GM12878 (cell line): ENCODE measurements at regions not wholly inside any gene's neighbourhood (a gene's known extent, or its start where the extent isn't known, plus 50 kb on each side); places are given as distances from the start of the nearest gene placed in this dataset.

Experiments
- ATAC-seq: fragments of 200-7000 bp; cut with Tn5 transposase; 3 replicates; pipeline ENCODE4 v1.9.1; 2020; ENCODE audit warnings: mild to moderate bottlenecking, moderate library complexity
- BruUV-seq: library from RNA; stranded (reverse); fragments of 400-500 nt; replicated peaks from 2 replicates; lab custom pipeline; 2021; lab: Mats Ljungman, UMichigan
- CTCF ChIA-PET: fragments of 300-600 bp; sonication (Branson Sonifier 250); formaldehyde crosslinking; extraction: SDS; loops from one replicate; lab custom pipeline; 2021; ENCODE audit warnings: inconsistent platforms; lab: Yijun Ruan, JAX
- POLR2A ChIA-PET: fragments of 350-600 bp; formaldehyde crosslinking; extraction: SDS; loops from one replicate; lab custom pipeline; 2021; ENCODE audit warnings: inconsistent platforms; lab: Charles Lee
- RAD21 ChIA-PET: fragments of 300-600 bp; sonication (Branson Sonifier 250); formaldehyde crosslinking; loops from one replicate; lab custom pipeline; 2023; ENCODE audit warnings: antibody characterized with exemption; ENCODE audit not compliant: unreplicated experiment; lab: Charles Lee
- SMC1A ChIA-PET: fragments of 300-600 bp; sonication (Branson Sonifier 250); formaldehyde crosslinking; loops from one replicate; lab custom pipeline; 2023; ENCODE audit not compliant: unreplicated experiment, uncharacterized antibody; lab: Charles Lee
- DNase-seq: peaks from one replicate; pipeline ENCODE4 v3.0.0-alpha.2; 2011; ENCODE audit warnings: low read depth, low spot score
- FAIRE-seq: peaks from 3 replicates; lab custom pipeline; 2011; peaks lifted over from hg19 to GRCh38; lab: Jason Lieb, UNC
- H2AFZ ChIP-seq: 2 replicates; pipeline ENCODE4 v1.6.0; 2011; ENCODE audit warnings: low read depth, low read length, control low read depth; ENCODE audit not compliant: control insufficient read depth
- H3K27ac ChIP-seq: 2 replicates; pipeline ENCODE4 v1.5.1; 2011; ENCODE audit warnings: control low read depth; ENCODE audit not compliant: control insufficient read depth, insufficient read depth
- H3K27me3 ChIP-seq, 2 experiments: replicated peaks in 1 of 2; 2 replicates each; pipeline versions ENCODE4 v1.6.0 to v1.6.1; 2011; ENCODE audit warnings: low read length in 1 of 2; ENCODE audit not compliant: control insufficient read depth in 2 of 2, insufficient read depth in 2 of 2
- H3K36me3 ChIP-seq, 2 experiments: 2 replicates each; pipeline ENCODE4 v1.5.1; 2011; ENCODE audit warnings: low read length in 1 of 2; ENCODE audit not compliant: control insufficient read depth in 2 of 2, insufficient read depth in 2 of 2
- H3K4me1 ChIP-seq: 2 replicates; pipeline ENCODE4 v1.6.1; 2011; ENCODE audit warnings: mild to moderate bottlenecking, low read length, moderate library complexity, mixed read lengths; ENCODE audit not compliant: control insufficient read depth, insufficient read depth
- H3K4me2 ChIP-seq: 2 replicates; pipeline ENCODE4 v1.6.0; 2011; ENCODE audit warnings: control low read depth; ENCODE audit not compliant: control insufficient read depth, insufficient read depth
- H3K4me3 ChIP-seq: fragments of 200-600 bp; sonication (generic); 2 replicates; pipeline ENCODE4 v1.5.1; 2016
- H3K79me2 ChIP-seq: 2 replicates; pipeline ENCODE4 v1.6.0; 2011; ENCODE audit warnings: low read length; ENCODE audit not compliant: control insufficient read depth, insufficient read depth
- H3K9ac ChIP-seq: 2 replicates; pipeline ENCODE4 v1.8.0; 2011; ENCODE audit warnings: low read length, control low read depth, mixed read lengths; ENCODE audit not compliant: control insufficient read depth, insufficient read depth
- H3K9me3 ChIP-seq: replicated peaks from 3 replicates; pipeline ENCODE4 v1.5.1; 2011; ENCODE audit warnings: mild to moderate bottlenecking, low read length; ENCODE audit not compliant: control insufficient read depth, insufficient read depth
- H4K20me1 ChIP-seq: 2 replicates; pipeline ENCODE4 v1.6.0; 2011; ENCODE audit not compliant: control insufficient read depth, insufficient read depth
- ASH2L ChIP-seq: fragments of 300-600, 200-600 bp; sonication (generic); IDR thresholded peaks from 2 replicates; pipeline ENCODE4 v1.6.1; 2017; ENCODE audit warnings: low read depth, mild to moderate bottlenecking, borderline replicate concordance
- CBX5 ChIP-seq: sonication (generic); IDR thresholded peaks from 2 replicates; pipeline ENCODE4 v1.6.1; 2016; ENCODE audit warnings: low read depth, moderate library complexity, mild to moderate bottlenecking, inconsistent platforms
- CHD4 ChIP-seq: fragments of 200-600 bp; sonication (generic); IDR thresholded peaks from 2 replicates; pipeline ENCODE4 v1.6.1; 2016; ENCODE audit warnings: mild to moderate bottlenecking
- CREB1 ChIP-seq: IDR thresholded peaks from 2 replicates; pipeline ENCODE4 v1.6.1; 2012; ENCODE audit warnings: low read depth, mild to moderate bottlenecking, inconsistent platforms
- E2F8 ChIP-seq: fragments of 450-650 bp; IDR thresholded peaks from 2 replicates; pipeline ENCODE4 v1.6.1; 2018; ENCODE audit warnings: mild to moderate bottlenecking, low read depth, moderate library complexity; ENCODE audit not compliant: partially characterized antibody
- FOS ChIP-seq: IDR thresholded peaks from 3 replicates; pipeline ENCODE4 v1.6.1; 2011; ENCODE audit warnings: borderline replicate concordance; ENCODE audit not compliant: insufficient read length; ENCODE audit errors: extremely low read depth
- PKNOX1 ChIP-seq: fragments of 450-650 bp; IDR thresholded peaks from 2 replicates; pipeline ENCODE4 v1.6.1; 2016; ENCODE audit warnings: mild to moderate bottlenecking
- PML ChIP-seq: IDR thresholded peaks from 2 replicates; pipeline ENCODE4 v1.6.1; 2012; ENCODE audit warnings: low read length, inconsistent platforms
- RELA ChIP-seq: fragments of 450-650 bp; IDR thresholded peaks from 2 replicates; pipeline ENCODE4 v1.8.0; 2014; ENCODE audit warnings: borderline replicate concordance; ENCODE audit not compliant: partially characterized antibody
- SIN3A ChIP-seq: IDR thresholded peaks from 2 replicates; pipeline ENCODE4 v1.6.1; 2012; ENCODE audit warnings: low read depth, low read length, improper control_type of control experiment
- SPI1 ChIP-seq: IDR thresholded peaks from 2 replicates; pipeline ENCODE4 v1.6.1; 2011; ENCODE audit warnings: low read depth, mild to moderate bottlenecking, low read length, moderate library complexity, borderline replicate concordance; ENCODE audit not compliant: insufficient read depth
- TBL1XR1 ChIP-seq: IDR thresholded peaks from 2 replicates; pipeline ENCODE4 v1.6.1; 2012; ENCODE audit warnings: low read depth, low read length, improper control_type of control experiment
- YY1 ChIP-seq: IDR thresholded peaks from 2 replicates; pipeline ENCODE4 v1.6.1; 2011; ENCODE audit warnings: low read depth, mild to moderate bottlenecking, low read length
- ZNF622 ChIP-seq: fragments of 450-650 bp; IDR thresholded peaks from 2 replicates; pipeline ENCODE4 v1.6.1; 2017; ENCODE audit warnings: mild to moderate bottlenecking, inconsistent platforms
- WGBS: methylation state at CpG from one replicate; pipeline ENCODE4 v1.1.6; 2016; ENCODE audit warnings: low lambda C conversion rate; ENCODE audit not compliant: insufficient replicate concordance, insufficient coverage; ENCODE audit errors: missing lambda C conversion rate; 5-methylcytosine and 5-hydroxymethylcytosine counted together
- in situ Hi-C: fragments of 300-500 bp; cut with MboI; formaldehyde crosslinking; loops from 9 replicates; pipeline ENCODE4 v1.14.3; 2018; ENCODE audit warnings: mixed read lengths
- intact Hi-C: fragments of 100-400 bp; cut with micrococcal nuclease; formaldehyde crosslinking; loops from one replicate; pipeline ENCODE4 v1.14.2; 2022; ENCODE audit not compliant: unreplicated experiment
- TF ChIP-seq, protein P1 (sequence below): IDR thresholded peaks from 2 replicates; pipeline ENCODE4 v1.6.1; 2011; ENCODE audit warnings: borderline replicate concordance, low read depth, mild to moderate bottlenecking, moderate library complexity, mixed read lengths, low read length; ENCODE audit not compliant: insufficient read depth; ENCODE audit errors: extremely low read length
- TF ChIP-seq, protein P2 (sequence below): fragments of 450-650 bp; IDR thresholded peaks from 2 replicates; pipeline ENCODE4 v1.6.1; 2017; ENCODE audit warnings: mild to moderate bottlenecking, moderate library complexity

DNA sequence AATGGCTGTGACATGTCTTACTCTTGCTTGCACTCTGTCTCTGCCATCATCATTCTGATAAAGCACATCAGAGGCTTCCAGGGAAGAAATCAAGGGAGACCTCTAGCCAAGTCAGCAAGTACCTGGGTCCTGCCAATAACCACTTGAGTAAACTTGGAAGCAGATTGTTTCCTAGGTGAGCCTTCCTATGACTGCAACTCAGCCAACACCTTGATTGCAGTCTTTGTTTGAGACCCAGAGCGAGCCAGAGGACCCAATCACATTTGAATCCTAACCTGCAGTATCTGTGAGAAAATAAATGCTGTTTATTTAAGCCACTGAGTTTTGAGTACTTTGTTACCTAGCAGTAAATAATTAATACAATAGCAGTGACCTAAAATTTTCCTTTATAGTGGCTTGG lies 356.8 kb upstream of the CHD1 start:
- in situ Hi-C loops (no loop called here), intact Hi-C loops (no loop called here)
- Histone ChIP-seq H3K9ac (no peak overlapping the region), H4K20me1 (no peaks in the 10 kb centered on the region), H3K27ac (no peak overlapping the region), H3K79me2 (no peaks in the 10 kb centered on the region), H3K9me3 (no peaks in the 10 kb centered on the region), H3K4me3 (no peak overlapping the region), H3K4me1 (no peaks in the 10 kb centered on the region), H3K4me2 (no peak overlapping the region), H3K36me3 (no peaks in the 10 kb centered on the region), H3K27me3 (no peaks in the 10 kb centered on the region), H2AFZ (no peak overlapping the region)
- SMC1A ChIA-PET, result no interaction called here
- ATAC-seq (no peak), FAIRE-seq (no peak), DNase-seq (no peak)
- no TSS peak for BruUV-seq
- RAD21 ChIA-PET, result no interaction called here
- CTCF ChIA-PET, result no interaction called here
- POLR2A ChIA-PET, result no interaction called here
- WGBS, result 7% methylated on average over 1 of the region's 1 CpG
- no peak for TF ChIP-seq TBL1XR1
- TF ChIP-seq YY1, result no peak
- TF ChIP-seq, protein P1, sequence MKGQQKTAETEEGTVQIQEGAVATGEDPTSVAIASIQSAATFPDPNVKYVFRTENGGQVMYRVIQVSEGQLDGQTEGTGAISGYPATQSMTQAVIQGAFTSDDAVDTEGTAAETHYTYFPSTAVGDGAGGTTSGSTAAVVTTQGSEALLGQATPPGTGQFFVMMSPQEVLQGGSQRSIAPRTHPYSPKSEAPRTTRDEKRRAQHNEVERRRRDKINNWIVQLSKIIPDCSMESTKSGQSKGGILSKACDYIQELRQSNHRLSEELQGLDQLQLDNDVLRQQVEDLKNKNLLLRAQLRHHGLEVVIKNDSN, result no peak
- TF ChIP-seq PKNOX1, result no peak
- no peak for TF ChIP-seq CHD4
- no peak for TF ChIP-seq CREB1
- no peak for TF ChIP-seq SPI1
- TF ChIP-seq ASH2L, result no peak
- no peak for TF ChIP-seq FOS
- no peak for TF ChIP-seq ZNF622
- TF ChIP-seq SIN3A, result no peak
- no peak for TF ChIP-seq E2F8
- no peak for TF ChIP-seq RELA
- no peak for TF ChIP-seq CBX5
- TF ChIP-seq PML, result no peak
- TF ChIP-seq, protein P2, sequence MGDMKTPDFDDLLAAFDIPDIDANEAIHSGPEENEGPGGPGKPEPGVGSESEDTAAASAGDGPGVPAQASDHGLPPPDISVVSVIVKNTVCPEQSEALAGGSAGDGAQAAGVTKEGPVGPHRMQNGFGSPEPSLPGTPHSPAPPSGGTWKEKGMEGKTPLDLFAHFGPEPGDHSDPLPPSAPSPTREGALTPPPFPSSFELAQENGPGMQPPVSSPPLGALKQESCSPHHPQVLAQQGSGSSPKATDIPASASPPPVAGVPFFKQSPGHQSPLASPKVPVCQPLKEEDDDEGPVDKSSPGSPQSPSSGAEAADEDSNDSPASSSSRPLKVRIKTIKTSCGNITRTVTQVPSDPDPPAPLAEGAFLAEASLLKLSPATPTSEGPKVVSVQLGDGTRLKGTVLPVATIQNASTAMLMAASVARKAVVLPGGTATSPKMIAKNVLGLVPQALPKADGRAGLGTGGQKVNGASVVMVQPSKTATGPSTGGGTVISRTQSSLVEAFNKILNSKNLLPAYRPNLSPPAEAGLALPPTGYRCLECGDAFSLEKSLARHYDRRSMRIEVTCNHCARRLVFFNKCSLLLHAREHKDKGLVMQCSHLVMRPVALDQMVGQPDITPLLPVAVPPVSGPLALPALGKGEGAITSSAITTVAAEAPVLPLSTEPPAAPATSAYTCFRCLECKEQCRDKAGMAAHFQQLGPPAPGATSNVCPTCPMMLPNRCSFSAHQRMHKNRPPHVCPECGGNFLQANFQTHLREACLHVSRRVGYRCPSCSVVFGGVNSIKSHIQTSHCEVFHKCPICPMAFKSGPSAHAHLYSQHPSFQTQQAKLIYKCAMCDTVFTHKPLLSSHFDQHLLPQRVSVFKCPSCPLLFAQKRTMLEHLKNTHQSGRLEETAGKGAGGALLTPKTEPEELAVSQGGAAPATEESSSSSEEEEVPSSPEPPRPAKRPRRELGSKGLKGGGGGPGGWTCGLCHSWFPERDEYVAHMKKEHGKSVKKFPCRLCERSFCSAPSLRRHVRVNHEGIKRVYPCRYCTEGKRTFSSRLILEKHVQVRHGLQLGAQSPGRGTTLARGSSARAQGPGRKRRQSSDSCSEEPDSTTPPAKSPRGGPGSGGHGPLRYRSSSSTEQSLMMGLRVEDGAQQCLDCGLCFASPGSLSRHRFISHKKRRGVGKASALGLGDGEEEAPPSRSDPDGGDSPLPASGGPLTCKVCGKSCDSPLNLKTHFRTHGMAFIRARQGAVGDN, result no peak
